ENCODE measurements at regions not wholly inside any gene's neighbourhood (a gene's known extent, or its start where the extent isn't known, plus 50 kb on each side); places are given as distances from the start of the nearest gene placed in this dataset.

- no peak for DNase-seq (ENCODE audit: low spot score)
Measured at GRCh38 chr20:50406610-50407136, 103.5 kb upstream of the PTPN1 start.

DNA sequence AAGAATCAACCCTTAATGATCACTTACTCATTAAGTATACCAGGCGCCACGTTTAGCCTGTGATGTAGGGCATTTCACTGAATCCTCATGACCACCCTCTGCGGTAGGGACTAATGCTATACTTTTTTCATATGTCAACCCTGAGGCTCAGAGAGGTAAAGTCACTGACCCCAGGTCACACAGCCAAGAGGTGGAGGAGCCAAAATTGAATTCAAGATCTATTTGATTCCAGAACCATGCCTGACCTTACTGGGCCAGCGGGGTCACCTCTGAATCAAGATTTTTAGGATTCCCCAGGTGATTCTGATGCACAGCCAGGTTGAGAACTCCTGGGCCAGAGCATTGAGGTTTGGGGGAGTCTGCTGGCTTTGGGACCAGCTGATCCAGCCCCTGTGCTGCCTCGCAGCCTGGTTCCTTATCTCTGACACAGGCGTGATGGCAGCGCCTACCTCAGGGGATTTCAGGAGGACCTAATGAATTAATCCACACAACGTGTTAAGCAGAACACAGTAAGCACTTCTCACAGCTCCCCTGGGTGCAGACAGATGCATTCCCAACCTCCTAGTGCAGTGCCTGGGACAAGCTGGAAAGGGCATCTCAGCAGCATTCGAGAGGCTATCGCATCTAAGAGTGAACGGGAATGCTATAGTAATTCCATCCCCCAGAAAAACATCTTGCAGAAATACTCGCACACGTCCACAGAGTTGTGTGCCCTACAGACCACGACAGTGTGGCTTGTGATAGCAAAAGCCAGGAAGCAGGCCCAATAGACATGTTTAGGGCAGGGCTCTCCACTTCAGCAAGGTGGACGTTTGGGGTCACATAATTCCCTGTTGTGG lies 101.4 kb upstream of the PTPN1 start:
- no peak for DNase-seq (ENCODE audit: low spot score)

GRCh38 chr20:50409495-50409894 lies 100.7 kb upstream of the PTPN1 start:
- DNase-seq (ENCODE audit: low spot score), result no peak

GRCh38 chr20:50410343-50410742 lies 99.8 kb upstream of the PTPN1 start:
- DNase-seq (ENCODE audit: low spot score), result no peak

GRCh38 chr20:50412069-50412468 lies 98.1 kb upstream of the PTPN1 start:
- DNase-seq (ENCODE audit: low spot score), result no peak

DNA sequence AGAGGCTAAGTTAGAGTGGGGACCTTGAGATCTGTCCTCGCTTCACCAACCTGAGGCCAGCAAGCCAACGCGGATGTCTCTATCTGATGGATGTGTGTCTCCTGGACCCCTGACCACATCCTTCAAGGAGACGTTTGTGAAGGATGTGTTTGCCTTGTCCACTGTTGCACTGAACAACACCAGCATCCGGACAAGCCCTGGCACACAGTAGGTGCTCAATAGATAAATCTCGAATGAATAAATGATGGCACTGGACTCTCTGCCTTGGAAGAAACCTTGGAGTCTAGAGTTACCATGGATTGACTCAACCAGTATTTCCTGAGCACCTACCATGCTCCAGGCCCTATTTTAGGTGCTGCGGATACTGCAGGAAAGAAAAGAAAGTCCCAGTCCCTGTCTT lies 97.7 kb upstream of the PTPN1 start:
- DNase-seq (ENCODE audit: low spot score), result no peak

DNA sequence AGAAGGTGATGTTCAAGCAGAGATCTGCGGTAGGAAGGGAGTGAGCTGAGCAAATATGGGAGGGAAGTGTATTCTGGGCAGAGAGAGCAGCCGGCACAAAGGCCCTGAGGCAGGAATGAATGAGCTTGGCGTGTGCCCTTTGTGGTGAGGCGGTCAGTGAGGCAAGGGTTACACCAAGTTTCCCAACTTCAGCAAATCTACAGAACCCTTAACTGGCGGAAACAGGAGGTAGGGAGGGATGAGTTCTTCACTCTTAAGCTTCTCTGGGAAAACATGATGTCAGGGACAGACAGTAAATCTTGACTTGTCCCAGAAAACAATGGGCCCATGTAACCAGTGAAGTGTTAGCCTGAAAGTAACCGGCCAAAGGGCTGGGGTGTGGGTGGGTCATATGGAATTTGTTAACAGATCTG lies 97.1 kb upstream of the PTPN1 start:
- DNase-seq (ENCODE audit: low spot score), result no peak

DNA sequence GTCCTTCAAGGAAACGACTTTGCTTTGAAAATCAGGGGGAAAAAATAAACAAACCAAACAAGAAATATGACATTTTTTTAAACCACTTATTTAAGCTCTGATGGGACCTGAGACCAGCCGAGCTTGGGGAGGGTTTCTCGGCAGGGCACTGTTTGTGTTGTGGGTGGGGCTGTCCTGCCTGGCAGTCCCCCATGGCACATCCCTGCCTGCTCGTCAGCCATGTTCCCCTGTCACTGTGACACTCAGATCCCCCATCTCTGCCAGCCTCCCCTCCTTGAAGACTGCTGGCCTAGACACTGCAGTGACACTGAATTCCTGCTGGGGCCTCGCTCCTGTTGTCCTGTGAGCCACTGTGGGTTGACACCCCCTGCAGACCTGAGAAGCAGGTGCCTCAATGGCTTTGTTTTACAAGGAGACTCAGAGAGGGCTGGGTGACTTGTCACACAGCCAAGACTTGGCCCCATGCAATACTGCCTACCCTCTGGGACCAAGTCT lies 95.1 kb upstream of the PTPN1 start:
- DNase-seq (ENCODE audit: low spot score), result no peak

- no peak for DNase-seq (ENCODE audit: low spot score)
Measured at GRCh38 chr20:50415516-50416268, 94.5 kb upstream of the PTPN1 start.

- no peak for DNase-seq (ENCODE audit: low spot score)
Measured at GRCh38 chr20:50416269-50417022, 93.7 kb upstream of the PTPN1 start.

GRCh38 chr20:50417023-50417329 lies 93.2 kb upstream of the PTPN1 start:
- no peak for DNase-seq (ENCODE audit: low spot score)

DNA sequence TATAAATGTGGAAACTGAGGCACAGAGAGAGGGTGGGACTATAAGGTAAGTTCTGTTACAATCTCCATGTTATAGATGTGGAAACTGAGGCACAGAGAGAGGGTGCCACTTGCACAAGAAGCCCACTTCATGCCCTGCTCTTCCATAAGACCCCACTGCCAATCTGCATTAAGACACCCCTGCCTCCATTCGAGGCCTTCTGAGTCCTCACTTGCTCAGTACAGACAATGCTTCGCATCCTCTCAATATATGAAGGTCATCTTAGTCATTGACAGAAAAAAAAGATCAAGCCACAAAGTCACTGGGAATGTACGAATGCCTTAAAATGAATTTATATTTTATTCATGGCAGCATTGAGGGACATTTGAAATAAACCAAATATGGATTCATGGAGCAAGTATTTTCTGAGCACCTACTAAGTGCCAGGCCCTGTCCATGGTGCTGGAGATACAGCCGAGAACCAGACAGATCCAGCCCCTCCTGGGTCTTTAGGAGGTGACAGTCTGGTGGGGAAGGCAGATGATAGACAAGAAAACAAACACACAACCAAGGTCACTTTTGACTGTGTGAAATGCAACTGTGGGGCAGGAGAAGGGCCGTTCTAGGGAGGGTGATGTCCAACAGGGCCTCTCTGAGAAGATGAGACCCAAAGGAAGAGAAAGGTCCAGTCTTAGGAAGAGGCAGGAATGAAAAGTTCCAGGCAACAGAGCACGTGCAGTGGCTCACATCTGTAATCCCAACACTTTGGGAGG lies 92.5 kb upstream of the PTPN1 start:
- DNase-seq (ENCODE audit: low spot score), result no peak

DNA sequence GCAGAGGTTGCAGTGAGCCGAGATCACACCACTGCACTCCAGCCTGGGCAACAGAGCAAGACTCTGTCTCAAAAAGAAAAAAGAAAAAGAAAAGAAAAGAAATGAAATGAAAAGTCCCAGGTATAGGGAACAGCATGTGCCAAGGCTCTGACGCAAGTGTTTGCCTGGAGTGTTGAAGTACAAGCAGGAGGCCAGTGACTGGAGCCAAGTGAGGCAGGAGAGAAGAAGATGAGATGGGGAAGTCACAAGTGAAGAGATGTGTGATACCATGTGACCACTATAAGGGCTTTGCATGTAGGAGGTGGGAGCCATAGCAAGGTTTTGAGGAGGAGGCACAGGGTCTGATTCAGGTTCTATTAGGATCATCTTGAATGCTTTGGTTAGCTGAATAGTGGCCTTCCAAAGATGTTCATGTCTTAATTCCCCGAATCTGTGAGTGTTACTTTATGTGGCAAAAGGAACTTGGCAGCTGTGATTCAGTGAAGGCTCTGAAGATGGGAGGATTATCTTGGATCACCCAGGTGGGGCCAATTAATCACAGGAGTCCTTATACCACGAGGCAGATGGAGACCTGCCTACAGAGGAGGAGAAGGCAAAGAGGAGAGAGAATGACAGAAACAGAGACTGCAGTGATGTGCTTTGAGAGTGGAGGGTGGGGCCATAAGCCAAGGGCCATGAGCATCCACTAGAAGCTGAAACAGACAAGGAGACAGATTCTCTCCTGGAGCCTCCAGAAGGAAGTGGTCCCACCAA lies 91.1 kb upstream of the PTPN1 start:
- no peak for DNase-seq (ENCODE audit: low spot score)

GRCh38 chr20:50420380-50420779 lies 89.8 kb upstream of the PTPN1 start:
- DNase-seq (ENCODE audit: low spot score), result no peak

DNA sequence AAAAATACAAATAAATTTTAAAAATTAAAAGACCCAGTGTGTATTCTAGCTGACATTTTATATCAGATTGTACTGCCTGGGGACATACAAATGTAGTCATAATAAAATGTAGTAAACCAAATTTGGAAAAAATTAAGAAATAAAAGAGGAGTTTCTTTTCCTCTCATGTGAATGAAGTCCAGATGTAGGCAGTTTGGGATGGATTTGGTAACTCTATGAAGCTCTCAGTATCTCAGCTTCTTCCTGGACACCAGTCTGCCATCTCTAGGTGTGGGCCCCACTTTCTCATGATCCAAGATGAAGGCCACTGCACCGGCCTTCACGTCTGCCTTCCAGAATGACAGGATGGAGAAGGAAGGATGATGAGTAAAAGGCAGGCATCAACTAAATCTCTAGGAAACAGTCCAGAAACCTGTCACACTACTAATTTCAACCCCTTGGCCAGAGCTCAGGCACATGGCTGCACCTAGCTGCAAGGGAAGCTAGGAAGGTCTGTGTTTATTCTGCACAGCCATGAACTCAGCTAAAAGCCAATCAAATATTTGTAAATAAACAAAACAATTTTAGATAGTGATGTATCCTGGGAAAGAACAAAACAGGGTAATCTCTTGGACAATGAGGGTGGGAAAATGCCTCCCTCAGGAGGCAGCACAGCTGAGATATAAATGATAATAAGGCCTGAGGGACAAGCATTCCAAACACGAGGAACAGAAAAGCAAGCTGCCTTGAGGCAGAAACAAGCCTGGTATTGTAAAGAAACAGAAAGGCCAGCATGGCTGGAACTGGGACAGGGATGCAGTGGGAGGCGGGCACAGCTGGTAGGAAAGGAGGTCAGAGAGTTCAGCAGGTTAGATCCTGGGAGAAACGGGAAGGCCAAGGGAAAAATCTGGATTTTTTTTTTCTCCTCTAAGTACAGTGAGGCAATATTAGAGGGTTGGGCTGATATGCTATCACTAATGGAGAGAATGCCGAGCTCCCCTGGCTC lies 88.5 kb upstream of the PTPN1 start:
- no peak for DNase-seq (ENCODE audit: low spot score)

DNA sequence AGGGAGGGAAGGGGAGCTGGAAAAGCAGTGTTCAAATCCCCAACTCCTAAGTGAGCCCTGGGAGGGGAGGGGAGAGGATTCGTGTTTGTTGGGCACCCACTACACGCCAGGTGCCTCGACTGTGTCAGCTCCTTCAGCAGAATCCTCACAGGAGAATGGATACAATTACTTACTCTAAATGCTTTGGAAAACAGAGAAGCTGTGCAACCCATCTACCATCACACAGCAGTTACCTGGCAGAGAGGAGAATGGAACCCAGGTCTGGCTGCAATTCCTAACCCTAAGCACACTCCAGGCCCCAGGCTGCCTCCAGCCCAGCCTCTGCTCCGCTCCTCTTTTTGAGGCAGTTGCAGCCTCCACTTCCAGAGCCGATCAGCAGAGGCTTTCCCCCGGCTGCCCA lies 86.4 kb upstream of the PTPN1 start:
- DNase-seq (ENCODE audit: low spot score), result no peak

- peak; percentile 13 for DNase-seq (ENCODE audit: low spot score)
Measured at GRCh38 chr20:50425076-50425475, 85.1 kb upstream of the PTPN1 start.

- DNase-seq (ENCODE audit: low spot score), result no peak
Measured at GRCh38 chr20:50426866-50427718, 83.1 kb upstream of the PTPN1 start.

DNA sequence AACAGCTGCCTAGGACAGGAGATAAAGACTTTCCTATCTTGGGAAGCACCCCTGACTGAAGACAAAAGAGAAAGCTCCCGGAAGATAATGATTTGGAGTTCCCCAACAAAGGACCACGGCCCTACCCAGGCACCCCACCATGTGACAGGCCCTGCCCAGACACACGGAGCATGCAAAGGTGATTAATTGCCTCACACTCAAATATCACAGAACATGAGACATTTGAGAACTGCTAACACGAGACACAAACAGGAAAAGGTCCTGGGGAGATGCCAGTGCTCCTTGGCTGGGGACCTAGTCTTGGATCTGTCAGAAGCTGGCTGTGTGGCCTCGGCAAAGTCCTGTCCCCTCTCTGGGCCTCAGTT lies 82.5 kb upstream of the PTPN1 start:
- no peak for DNase-seq (ENCODE audit: low spot score)

All from hematopoietic multipotent progenitor cell treated with erythropoietin and hydrocortisone succinate and interleukin-3 and kit ligand, for 17 days (in vitro differentiated cells).